AG09309 (cell line): ENCODE measurements at regions not wholly inside any gene's neighbourhood (a gene's known extent, or its start where the extent isn't known, plus 50 kb on each side); places are given as distances from the start of the nearest gene placed in this dataset.
"Not testable (repeated sequence)": the region's sequence is repeated elsewhere in the genome, so short reads cannot be mapped to it uniquely, and the experiment has no call there.

ENCODE experiments used
- DNase-seq: peaks from one replicate; pipeline ENCODE4 v3.0.0-alpha.2; 2010; ENCODE audit warnings: low read depth
- H3K4me3 ChIP-seq: 2 replicates; pipeline ENCODE4 v1.5.1; 2011; ENCODE audit warnings: mild to moderate bottlenecking, low read depth, low read length, moderate library complexity; ENCODE audit not compliant: control insufficient read depth
- TF ChIP-seq, protein P1 (sequence below): IDR thresholded peaks from 2 replicates; pipeline ENCODE4 v1.5.1; 2011; ENCODE audit warnings: mild to moderate bottlenecking, low read depth, low read length, inconsistent platforms; ENCODE audit not compliant: insufficient read depth, control insufficient read depth; ENCODE audit errors: missing control alignments

GRCh38 chr4:126544276-126544675 is 1088.5 kb upstream of the INTU start:
- no peak for DNase-seq
- TF ChIP-seq, protein P1, sequence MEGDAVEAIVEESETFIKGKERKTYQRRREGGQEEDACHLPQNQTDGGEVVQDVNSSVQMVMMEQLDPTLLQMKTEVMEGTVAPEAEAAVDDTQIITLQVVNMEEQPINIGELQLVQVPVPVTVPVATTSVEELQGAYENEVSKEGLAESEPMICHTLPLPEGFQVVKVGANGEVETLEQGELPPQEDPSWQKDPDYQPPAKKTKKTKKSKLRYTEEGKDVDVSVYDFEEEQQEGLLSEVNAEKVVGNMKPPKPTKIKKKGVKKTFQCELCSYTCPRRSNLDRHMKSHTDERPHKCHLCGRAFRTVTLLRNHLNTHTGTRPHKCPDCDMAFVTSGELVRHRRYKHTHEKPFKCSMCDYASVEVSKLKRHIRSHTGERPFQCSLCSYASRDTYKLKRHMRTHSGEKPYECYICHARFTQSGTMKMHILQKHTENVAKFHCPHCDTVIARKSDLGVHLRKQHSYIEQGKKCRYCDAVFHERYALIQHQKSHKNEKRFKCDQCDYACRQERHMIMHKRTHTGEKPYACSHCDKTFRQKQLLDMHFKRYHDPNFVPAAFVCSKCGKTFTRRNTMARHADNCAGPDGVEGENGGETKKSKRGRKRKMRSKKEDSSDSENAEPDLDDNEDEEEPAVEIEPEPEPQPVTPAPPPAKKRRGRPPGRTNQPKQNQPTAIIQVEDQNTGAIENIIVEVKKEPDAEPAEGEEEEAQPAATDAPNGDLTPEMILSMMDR, result no peak
- H3K4me3 ChIP-seq, result no peak overlapping the region

DNA sequence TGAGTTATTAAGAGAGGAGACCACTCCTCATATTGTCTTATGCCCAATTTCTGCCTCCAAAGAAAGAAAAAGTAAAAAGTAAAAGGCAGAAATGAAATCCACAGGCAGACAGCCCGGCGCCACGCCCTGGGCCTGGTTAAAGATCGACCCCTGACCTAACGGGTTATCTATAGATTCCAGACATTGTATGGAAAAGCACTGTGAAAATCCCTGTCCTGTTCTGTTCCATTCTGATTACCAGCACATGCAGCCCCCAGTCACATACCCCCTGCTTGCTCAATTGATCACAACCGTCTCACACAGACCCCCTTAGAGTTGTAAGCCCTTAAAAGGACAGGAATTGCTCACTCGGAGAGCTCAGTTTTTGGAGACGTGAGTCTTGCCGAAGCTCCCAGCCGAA is 1086.6 kb upstream of the INTU start:
- not testable (repeated sequence) for H3K4me3 ChIP-seq, DNase-seq

DNA sequence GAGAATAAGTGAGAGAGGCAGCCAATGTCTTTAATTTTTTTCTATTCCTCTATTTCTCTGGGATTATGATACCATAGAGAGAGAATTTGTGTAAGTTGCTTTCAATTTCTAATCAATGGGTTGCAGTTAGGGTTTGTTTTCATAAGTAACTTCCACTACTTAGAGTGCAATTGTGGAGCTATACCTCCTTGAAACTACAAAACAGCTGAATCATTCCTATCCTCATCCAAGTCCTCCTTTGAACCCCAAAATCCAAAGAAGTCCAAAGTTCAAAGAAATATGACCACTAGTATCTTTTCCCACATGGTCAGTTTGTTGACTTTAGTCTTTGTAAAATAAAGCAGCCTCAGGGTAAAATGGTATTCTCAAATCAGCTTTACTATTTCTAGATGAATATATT is 1085.4 kb upstream of the INTU start:
- no peak overlapping the region for H3K4me3 ChIP-seq
- DNase-seq, result no peak
- TF ChIP-seq, protein P1, result no peak

DNA sequence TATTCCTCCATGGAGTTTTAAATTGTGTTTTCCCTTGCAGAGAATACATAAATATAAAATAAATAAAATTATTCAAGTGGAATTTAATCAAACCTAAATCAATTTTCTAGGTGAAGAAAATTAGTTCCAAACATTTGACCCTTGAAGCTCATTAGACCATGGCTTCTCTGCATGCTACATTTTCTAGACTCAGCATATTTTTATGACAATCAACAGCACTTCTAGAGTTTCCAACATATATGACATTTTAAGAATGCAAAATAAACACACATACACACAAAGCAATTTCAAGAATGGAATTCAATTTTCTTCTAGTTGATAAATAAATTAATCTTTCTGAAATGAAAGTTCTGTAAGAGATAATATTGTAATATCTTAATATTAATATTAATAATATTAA is 1083.9 kb upstream of the INTU start:
- DNase-seq, result no peak
- TF ChIP-seq, protein P1, result no peak
- no peak overlapping the region for H3K4me3 ChIP-seq

DNA sequence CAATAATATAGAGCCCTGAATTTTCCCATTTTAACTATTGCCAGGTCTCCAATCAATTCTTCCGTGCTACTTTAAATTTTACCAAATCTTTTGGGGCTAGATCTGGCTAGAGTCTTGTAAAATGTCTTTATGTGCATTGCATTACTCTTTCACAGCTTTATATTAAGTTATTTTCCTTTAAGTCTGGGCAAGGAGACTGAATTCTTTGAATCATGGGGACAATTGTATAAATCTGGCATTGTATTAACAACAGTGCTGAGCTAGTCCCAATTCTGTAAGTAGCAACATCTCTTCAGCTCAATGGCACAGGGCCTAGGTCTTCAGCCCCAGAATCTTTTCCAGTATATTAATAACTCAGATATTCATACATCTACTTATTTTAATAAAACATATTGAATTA is 1080.4 kb upstream of the INTU start:
- H3K4me3 ChIP-seq, result no peak overlapping the region
- no peak for DNase-seq
- TF ChIP-seq, protein P1, result no peak

DNA sequence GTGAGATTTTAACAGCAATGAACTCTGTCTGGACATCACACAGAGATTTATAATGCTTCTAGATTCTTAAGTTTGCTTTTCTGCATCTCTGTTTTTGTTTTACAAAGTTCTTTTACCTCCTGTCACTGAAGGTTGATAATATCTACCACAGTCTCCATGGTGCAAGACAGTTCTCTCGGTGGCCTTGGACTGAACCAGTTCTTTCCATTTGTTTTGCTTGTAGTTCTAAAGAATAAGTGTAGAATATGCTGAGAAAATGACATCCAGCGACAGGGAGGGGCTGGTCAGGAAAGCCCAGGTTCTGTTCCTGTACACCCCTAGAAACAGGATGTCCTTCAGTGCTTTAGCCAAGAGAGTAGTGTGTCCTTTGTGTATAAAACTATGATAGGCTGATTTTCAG is 1079.5 kb upstream of the INTU start:
- H3K4me3 ChIP-seq, result no peak overlapping the region
- TF ChIP-seq, protein P1, result no peak
- DNase-seq, result no peak

GRCh38 chr4:126558596-126558995 is 1074.2 kb upstream of the INTU start:
- TF ChIP-seq, protein P1, result no peak
- H3K4me3 ChIP-seq, result no peak overlapping the region
- DNase-seq, result no peak

DNA sequence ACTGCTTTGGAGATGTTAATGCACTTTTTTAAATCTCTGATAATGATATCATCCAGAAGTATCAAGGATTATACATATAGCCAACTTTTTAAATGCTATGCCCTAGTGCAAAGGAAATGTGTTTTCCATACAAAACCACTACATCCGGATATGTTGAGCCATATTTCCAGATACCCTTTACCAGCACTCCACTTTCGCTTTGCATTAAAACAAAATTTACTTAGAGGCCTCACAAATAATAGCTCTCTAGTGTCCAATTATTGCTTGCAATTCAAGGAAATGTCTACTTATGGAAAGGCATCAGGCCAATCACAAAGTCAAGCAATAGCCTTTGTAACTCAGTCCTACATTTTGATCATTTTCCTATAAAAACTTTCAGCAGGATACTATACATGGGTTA is 1072.8 kb upstream of the INTU start:
- DNase-seq, result no peak

More for the DNA sequence above, 1072.8 kb upstream of the INTU start:
- no peak overlapping the region for H3K4me3 ChIP-seq
- TF ChIP-seq, protein P1, result no peak
